ENCODE measurements at regions not wholly inside any gene's neighbourhood (a gene's known extent, or its start where the extent isn't known, plus 50 kb on each side); places are given as distances from the start of the nearest gene placed in this dataset.

GRCh38 chr3:106341586-106342162 is 472.9 kb upstream of the CBLB start:
- no peak overlapping the region for H2AFZ ChIP-seq (ENCODE audit: low read depth, low read length)
- H3K9me3 ChIP-seq (ENCODE audit: insufficient read depth, low read length), result no peaks in the 10 kb centered on the region
- no peaks in the 10 kb centered on the region for H3K79me2 ChIP-seq (ENCODE audit: low read length)
- no peak overlapping the region for H3K4me3 ChIP-seq (ENCODE audit: low read length)
- no peak overlapping the region for H3K27ac ChIP-seq (ENCODE audit: low read length)
- TF ChIP-seq, protein P1, sequence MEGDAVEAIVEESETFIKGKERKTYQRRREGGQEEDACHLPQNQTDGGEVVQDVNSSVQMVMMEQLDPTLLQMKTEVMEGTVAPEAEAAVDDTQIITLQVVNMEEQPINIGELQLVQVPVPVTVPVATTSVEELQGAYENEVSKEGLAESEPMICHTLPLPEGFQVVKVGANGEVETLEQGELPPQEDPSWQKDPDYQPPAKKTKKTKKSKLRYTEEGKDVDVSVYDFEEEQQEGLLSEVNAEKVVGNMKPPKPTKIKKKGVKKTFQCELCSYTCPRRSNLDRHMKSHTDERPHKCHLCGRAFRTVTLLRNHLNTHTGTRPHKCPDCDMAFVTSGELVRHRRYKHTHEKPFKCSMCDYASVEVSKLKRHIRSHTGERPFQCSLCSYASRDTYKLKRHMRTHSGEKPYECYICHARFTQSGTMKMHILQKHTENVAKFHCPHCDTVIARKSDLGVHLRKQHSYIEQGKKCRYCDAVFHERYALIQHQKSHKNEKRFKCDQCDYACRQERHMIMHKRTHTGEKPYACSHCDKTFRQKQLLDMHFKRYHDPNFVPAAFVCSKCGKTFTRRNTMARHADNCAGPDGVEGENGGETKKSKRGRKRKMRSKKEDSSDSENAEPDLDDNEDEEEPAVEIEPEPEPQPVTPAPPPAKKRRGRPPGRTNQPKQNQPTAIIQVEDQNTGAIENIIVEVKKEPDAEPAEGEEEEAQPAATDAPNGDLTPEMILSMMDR (IDR thresholded peaks at IDR 0.05; ENCODE audit: low read depth, low read length), result no peak
- TF ChIP-seq EZH2phosphoT487 (IDR thresholded peaks at IDR 0.05; ENCODE audit: low read depth), result no peak
- no peak overlapping the region for H3K4me2 ChIP-seq (ENCODE audit: low read length)
- no peak overlapping the region for H3K9ac ChIP-seq (ENCODE audit: low read length)
- H3K36me3 ChIP-seq (replicated peaks; ENCODE audit: low read depth, low read length), result no peaks in the 10 kb centered on the region
- H3K27me3 ChIP-seq (ENCODE audit: low read depth, low read length), result no peaks in the 10 kb centered on the region
- peaks cover 8% of the 10 kb centered on the region for H3K4me1 ChIP-seq (ENCODE audit: low read length)
- H4K20me1 ChIP-seq (ENCODE audit: insufficient read depth, low read length), result no peaks in the 10 kb centered on the region

DNA sequence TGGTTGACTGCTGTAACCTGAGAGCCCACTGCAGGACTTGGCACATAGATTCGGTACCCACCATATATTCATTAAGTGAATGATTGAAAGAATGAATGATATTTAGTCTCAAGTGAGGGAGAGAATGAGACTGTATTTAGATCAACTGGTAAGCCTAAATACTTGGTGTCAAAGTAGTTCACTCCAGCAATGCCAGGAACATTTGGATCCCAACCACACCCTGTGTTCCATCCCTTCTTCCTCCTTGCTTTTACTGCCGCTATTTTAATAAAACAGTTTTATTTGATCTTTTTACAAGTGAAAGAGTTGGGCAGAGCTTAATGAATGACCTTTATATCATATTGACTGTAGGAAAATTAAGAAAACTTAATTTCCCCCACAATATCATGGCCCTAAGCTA is 473.6 kb upstream of the CBLB start:
- Histone ChIP-seq H3K9ac (ENCODE audit: low read length) (no peak overlapping the region), H3K79me2 (ENCODE audit: low read length) (no peaks in the 10 kb centered on the region), H3K4me1 (ENCODE audit: low read length) (peaks cover under 1% of the 10 kb centered on the region), H3K36me3 (replicated peaks; ENCODE audit: low read depth, low read length) (no peaks in the 10 kb centered on the region), H2AFZ (ENCODE audit: low read depth, low read length) (no peak overlapping the region), H3K27me3 (ENCODE audit: low read depth, low read length) (no peaks in the 10 kb centered on the region), H3K4me2 (ENCODE audit: low read length) (no peak overlapping the region), H3K4me3 (ENCODE audit: low read length) (no peak overlapping the region), H3K27ac (ENCODE audit: low read length) (no peak overlapping the region), H4K20me1 (ENCODE audit: insufficient read depth, low read length) (no peaks in the 10 kb centered on the region), H3K9me3 (ENCODE audit: insufficient read depth, low read length) (no peaks in the 10 kb centered on the region)
- TF ChIP-seq EZH2phosphoT487 (IDR thresholded peaks at IDR 0.05; ENCODE audit: low read depth), result no peak
- TF ChIP-seq, protein P1 (IDR thresholded peaks at IDR 0.05; ENCODE audit: low read depth, low read length), result no peak

DNA sequence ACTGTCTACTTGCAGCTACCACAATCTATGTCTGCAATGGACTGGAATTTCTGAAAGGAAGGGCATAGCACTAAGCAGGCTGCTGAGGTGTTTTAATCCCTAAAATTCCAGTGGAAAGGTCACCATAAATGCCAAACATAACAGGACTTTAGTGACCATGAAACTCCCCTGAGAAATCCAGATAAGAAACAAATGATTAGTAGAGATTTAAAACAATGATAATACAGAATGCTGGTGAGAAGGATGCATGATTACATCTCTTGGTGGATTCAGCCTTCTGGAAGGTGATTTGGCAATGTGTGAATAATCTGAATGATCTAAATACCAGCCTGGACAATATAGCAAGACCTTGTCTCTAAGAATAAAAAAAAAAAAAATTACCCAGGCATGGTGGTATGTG is 475.0 kb upstream of the CBLB start:
- Histone ChIP-seq H4K20me1 (ENCODE audit: insufficient read depth, low read length) (no peaks in the 10 kb centered on the region), H3K4me3 (ENCODE audit: low read length) (no peak overlapping the region), H3K79me2 (ENCODE audit: low read length) (no peaks in the 10 kb centered on the region), H3K4me1 (ENCODE audit: low read length) (no peaks in the 10 kb centered on the region), H3K4me2 (ENCODE audit: low read length) (no peak overlapping the region), H3K9me3 (ENCODE audit: insufficient read depth, low read length) (no peaks in the 10 kb centered on the region), H3K36me3 (replicated peaks; ENCODE audit: low read depth, low read length) (no peaks in the 10 kb centered on the region), H3K27ac (ENCODE audit: low read length) (no peak overlapping the region), H3K9ac (ENCODE audit: low read length) (no peak overlapping the region), H3K27me3 (ENCODE audit: low read depth, low read length) (no peaks in the 10 kb centered on the region), H2AFZ (ENCODE audit: low read depth, low read length) (no peak overlapping the region)
- TF ChIP-seq EZH2phosphoT487 (IDR thresholded peaks at IDR 0.05; ENCODE audit: low read depth), result no peak
- TF ChIP-seq, protein P1 (IDR thresholded peaks at IDR 0.05; ENCODE audit: low read depth, low read length), result no peak

DNA sequence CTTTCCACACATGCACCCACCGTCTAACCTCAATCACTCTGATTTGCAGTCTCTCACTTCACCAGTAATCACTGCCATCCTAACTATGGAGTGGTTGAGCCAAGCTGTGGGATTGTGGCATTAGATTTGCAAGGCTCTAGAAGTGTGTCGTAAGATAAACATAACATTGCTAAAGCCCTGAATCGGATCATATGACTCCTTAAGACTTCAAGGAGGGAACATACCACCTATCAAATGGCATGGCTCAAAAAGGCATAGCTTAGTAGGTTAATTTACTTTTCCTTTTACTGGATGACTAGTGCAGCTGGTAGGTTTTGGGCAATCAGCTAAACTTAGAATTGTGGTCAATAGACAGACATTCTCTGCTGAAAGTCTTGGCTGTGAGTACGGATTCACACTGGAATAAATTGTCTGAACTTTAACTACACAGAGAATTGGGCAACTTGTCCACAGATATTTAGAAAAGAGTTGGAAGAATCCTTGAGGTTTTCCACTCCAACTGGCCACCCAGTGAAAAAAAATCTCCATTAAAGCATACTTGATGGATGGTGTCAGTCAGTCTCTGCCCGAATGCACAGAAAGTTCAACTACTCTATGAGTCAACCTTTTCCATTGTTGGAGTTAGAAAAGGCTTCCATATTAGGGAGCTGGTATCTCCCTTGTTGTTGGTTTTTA is 476.7 kb upstream of the CBLB start:
- Histone ChIP-seq H3K4me3 (ENCODE audit: low read length) (no peak overlapping the region), H3K36me3 (replicated peaks; ENCODE audit: low read depth, low read length) (no peaks in the 10 kb centered on the region), H3K79me2 (ENCODE audit: low read length) (no peaks in the 10 kb centered on the region), H3K4me2 (ENCODE audit: low read length) (no peak overlapping the region), H2AFZ (ENCODE audit: low read depth, low read length) (no peak overlapping the region), H3K27me3 (ENCODE audit: low read depth, low read length) (no peaks in the 10 kb centered on the region), H3K4me1 (ENCODE audit: low read length) (no peaks in the 10 kb centered on the region), H3K9ac (ENCODE audit: low read length) (no peak overlapping the region), H4K20me1 (ENCODE audit: insufficient read depth, low read length) (no peaks in the 10 kb centered on the region), H3K27ac (ENCODE audit: low read length) (no peak overlapping the region), H3K9me3 (ENCODE audit: insufficient read depth, low read length) (no peaks in the 10 kb centered on the region)
- TF ChIP-seq, protein P1 (IDR thresholded peaks at IDR 0.05; ENCODE audit: low read depth, low read length), result no peak
- no peak for TF ChIP-seq EZH2phosphoT487 (IDR thresholded peaks at IDR 0.05; ENCODE audit: low read depth)
